NCI-H1048 (cell line): ENCODE measurements at regions not wholly inside any gene's neighbourhood (a gene's known extent, or its start where the extent isn't known, plus 50 kb on each side); places are given as distances from the start of the nearest gene placed in this dataset.
"Not testable (repeated sequence)": the region's sequence is repeated elsewhere in the genome, so short reads cannot be mapped to it uniquely, and the experiment has no call there.

Source experiments
- DNase-seq: peaks from one replicate; lab custom pipeline; 2025; lab: John Stamatoyannopoulos, UW

DNA sequence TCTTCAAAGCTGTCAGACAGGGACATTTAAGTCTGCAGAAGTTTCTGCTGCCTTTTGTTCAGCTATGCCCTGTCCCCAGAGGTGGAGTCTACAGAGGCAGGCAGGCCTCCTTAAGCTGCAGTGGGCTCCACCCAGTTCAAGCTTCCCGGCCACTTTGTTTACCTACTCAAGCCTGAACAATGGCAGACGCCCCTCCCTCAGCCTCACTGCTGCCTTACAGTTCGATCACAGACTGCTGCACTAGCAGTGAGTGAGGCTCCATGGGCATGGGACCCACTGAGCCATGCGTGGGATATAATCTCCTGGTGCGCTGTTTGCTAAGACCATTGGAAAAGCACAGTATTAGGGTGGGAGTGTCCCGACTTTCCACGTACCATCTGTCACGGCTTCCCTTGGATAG, 585.9 kb upstream of the HS3ST5 start:
- not testable (repeated sequence) for DNase-seq

DNA sequence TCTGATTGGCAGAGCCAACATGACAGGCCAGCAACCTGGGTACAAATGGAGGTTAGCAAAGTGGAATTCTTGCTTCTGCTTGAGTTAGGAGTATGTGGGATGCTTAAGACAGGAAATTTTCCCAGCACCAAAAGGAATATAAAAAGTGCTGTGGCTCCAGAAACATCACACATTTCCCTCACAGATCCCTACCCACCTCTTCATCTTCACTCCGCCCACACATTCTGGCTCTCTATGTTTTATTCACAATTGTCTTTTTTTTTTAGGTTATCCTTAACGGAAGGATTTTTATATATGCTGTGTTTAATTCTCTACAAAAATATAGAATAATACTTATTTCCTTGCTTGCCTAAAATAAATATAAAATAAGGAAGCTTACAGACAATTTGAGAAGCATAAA, 563.3 kb upstream of the HS3ST5 start:
- DNase-seq: no peak

DNA sequence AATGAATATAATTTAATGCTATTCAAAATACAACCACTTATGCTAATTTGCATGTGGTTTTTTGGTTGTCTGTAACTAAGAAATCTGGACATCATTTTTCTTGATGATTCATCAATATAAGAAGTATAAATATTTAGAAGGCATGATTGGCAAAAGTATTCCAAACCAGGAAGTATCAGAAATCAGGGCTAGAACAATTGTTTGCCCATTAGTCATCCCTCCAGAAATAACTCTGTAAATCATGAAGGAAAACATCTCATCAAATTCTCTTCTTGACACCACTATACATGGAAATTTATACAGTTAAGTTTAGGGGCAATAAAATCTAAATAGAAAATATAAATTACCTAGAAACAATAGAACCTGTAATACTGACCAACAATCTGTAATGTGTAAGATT, 554.7 kb upstream of the HS3ST5 start:
- DNase-seq: no peak

DNA sequence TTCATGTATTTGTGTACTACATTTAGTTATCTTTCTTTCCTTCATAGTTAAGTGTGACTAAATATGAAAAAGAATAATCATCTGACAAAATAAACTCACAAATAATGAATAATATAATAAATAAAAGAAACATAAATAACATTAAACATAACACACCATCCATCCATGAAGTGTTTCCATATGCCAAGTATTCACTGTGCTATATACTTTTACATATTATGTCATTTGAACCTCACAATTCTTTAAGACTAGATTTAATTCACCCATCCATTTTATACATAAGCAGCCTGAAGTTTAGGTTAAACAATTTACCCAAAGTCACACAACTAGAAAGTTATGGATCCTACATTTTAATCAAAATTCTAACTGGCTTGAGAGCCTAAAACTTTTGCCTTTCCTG, 549.4 kb upstream of the HS3ST5 start:
- DNase-seq: no peak

DNA sequence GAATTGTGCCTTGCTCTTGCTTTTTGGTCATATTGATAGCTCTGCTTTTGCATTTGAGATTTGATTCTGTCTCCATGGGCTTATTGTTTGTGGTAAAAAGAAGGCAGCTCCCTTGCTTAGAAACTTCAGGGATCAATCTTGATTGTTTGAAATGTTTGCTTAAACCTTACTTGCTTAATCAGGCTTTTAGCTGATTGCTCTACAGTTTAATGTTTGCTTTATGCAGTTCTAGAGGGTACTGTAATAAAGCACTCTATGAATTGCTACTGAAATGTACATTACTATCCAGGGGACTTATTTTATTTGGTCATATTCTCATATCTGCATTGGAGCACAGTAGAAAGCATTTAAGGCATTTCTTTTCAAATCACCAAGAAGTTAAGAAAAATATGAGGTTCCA, 545.4 kb upstream of the HS3ST5 start:
- DNase-seq: no peak

DNA sequence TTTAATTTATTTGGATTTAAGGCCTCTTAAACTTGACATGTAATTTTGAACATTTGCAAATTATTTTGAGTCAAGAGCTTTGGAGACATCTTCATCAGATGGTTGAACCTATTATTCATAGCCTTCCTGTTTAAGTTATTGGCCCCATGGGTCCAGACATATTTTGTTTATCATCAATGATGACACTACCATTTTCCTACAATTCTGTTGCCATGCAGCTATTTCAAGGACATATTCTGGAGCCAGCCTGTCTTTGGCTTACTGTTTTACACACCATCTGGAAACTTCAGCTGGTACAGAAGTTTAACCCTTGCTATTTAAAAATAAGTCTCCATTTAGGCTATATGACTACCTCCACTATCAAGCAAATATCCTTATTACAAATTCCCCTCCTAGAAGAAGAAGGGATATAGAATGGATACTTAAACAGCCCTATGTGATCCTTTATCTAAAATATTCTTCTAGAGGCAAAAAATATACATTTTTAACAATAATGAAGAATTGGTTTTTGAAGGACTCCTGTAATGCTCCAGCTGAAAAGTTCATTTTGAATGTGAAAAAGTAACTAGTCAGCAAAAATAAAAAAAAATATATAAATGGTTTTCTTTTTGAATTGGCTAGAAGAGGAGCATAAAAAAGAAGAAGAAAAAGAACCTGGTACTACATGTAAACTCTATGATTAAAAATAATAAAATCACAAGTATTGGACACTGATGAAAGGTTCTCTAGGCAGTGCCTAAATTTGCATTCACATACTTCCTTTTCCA, 544.0 kb upstream of the HS3ST5 start:
- no peak for DNase-seq

DNA sequence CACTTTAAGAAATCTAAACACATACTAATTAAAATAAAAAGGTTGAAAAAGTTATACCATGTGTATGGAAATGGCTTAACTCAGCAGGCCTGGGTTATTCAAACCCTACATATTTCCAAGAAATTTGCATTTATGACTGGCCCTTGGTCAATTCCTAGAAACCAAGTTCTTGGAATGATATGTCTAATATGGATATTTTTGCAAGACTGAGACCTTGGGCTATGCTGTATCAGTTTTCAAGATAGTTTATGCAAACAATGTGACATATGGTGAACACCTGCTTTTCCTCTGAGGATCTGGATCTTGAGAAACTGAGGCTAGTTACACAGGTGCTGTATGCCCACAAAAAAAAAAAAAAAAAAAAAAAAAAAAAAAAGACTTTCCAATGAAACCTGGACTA, 536.9 kb upstream of the HS3ST5 start:
- DNase-seq: no peak

DNA sequence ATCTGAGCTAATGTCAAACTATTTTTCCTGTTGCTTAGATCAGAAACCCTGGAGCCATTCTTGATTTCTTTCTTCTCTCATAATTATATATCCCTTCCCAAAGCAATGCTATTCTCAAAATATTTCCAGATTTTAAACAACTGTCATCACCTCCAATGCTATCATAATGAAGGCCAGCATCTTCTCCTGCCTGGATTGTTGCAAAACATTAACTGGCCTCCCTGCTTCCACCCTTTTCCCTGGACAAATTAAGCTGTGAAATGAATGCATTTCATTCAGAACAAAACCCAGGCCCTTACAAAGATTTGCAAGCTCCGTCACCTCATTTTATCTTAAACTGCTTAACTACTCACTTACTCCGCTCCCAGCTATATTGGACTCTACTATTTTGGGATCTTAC, 535.3 kb upstream of the HS3ST5 start:
- no peak for DNase-seq

DNA sequence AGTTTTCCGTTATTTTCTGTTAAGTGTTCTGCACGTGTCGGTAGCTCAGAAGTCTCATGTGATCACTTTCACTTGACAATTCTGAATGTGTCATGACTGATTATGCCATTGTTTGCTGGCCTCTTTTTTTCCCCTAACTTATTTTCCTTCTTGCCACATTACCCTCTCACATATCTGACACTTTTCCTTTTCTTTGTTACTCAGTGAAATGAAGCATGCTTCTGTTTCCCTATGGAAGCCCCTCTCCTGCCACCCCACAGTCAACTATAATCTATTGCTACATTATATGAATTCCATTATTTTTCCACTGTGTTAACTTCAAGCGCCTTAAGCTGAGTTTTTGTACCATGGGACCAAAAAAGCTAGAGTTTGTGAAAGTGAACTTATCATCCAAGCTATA, 531.6 kb upstream of the HS3ST5 start:
- DNase-seq: no peak

DNA sequence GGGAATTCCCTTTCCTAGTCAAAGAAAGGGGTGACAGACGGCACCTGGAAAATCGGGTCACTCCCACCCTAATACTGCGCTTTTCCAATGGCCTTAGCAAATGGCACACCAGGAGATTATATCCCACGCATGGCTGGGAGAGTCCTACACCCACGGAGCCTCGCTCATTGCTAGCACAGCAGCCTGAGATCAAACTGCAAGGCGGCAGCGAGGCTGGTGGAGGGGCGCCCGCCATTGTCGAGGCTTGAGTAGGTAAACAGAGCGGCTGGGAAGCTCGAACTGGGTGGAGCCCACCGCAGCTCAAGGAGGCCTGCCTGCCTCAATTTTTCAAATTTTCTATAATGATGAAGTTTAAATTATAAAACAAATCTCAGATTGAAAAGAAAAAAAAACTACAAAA, 522.7 kb upstream of the HS3ST5 start:
- DNase-seq: not testable (repeated sequence)

DNA sequence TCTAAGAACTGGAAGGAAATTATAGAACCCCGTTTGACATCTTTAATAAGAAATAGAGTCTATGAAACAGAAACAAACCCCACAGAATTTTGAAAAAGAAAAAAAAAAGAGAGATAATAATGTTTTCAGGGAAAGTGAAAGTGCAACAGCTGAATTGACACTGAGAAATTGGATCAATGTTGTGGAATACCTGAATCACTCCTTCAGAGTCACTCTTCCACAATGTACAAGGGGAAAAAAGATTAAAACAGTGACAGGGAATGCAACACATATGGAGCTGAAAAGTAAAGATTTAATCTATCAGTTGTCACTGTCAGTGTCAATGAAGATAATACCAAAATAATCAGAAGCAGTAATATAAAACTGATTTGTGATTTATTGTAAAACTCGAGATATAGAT, 520.8 kb upstream of the HS3ST5 start:
- no peak for DNase-seq

DNA sequence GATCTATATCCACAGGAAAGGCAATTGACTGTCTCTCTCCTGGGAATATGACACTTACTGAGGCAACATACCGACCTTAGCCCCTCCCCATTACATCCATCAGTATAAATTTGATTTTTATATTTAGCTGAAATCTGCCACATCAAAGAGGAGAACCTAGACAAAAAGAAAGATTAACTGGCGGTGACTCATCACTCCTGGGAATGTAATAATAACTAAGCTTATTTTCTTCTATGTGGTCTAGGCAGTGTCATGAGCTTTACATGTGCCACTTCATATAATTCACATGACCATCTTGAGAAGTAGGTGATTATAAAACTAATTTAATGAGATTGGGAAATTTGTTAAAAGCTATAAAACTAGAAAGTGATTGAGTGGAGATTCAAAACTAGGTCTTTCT, 520.0 kb upstream of the HS3ST5 start:
- no peak for DNase-seq

DNA sequence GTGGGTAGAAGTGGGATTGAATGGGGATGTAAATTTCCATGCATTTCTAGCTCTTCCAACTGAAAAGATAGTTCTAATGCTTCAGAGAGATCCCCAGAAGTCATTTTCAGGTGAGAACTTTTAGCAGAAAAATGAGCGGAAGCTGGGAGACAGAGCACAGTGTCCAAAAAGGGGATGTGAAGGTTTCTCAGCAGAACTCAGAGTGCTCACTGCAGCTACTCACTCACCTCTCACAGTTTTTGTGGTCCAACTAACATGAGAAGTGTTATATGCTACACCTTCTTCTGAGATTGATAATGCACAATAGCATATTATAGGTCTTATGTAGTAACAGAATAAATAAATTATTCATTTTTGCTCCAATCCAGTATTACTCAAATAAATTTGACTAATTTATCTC, 519.2 kb upstream of the HS3ST5 start:
- DNase-seq: no peak

DNA sequence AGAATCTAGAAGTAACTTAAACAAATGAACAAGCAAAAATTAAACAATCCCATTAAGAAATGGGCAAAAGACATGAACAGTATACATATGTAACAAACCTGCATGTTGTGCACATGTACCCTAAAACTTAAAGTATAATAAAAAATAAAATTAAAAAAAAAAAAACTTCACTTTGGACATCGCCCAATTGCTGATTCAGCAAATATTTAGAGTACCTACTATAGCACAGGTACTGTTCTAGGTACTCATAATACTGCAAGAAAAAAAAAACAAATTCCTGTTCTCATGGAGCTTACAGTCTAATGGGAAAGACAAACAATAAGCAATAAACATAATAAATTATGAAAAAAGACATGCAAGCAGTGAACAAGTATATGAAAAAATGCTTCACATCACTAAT, 501.5 kb upstream of the HS3ST5 start:
- no peak for DNase-seq

DNA sequence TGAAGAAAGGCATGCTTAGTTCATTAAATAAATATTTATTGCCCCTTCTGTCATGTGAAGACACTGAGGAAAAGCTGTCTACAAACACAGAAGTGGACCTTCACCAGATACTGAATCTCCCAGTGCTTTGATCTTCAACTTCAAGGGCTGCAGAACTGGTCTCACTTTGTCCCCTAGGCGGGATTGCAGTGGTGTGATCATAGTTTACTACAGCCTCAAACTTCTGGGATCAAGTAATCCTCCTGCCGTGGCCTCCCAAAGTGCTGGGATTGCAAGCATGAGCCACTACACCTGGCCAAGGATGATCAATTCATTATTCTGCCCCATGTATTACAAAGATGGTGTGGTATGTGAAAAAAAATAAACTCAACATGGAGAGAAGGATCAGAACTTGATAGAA, 496.2 kb upstream of the HS3ST5 start:
- no peak for DNase-seq

DNA sequence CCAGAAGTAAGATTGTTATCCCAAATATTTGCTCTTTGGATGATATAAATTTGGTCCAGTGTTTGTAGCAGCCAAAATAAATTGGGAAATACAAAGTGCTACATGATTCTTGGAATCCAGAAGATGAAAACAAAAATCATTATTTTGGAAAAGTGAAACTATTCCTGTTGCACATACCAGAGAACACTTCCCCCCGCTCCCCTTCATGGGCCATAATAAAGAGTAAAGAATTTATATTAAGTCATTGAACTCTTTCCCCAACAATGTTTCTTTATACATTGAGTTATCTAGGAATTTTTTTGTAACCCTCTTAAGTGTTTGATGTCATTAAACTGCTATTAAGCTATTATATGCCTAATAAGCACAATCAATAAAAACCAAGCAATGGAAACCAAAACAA, 490.4 kb upstream of the HS3ST5 start:
- no peak for DNase-seq

DNA sequence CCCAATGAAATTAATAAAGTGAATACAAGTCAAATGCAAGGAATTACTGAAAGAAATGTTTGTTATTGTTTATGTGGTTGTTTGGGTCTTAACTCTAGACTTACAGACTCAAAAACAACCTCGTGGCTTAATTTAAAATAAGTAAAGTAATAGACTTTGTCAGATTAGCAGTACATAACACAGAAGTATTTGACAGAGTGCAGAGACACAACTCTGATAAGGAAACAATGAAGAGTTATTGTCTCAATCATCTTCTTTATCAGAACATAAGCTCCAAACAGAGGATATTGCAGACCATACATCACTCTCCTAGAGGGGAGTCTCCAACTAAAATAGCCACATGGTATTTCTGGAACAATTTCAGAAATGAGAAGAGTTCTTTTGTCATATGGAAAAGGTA, 487.7 kb upstream of the HS3ST5 start:
- DNase-seq: no peak

DNA sequence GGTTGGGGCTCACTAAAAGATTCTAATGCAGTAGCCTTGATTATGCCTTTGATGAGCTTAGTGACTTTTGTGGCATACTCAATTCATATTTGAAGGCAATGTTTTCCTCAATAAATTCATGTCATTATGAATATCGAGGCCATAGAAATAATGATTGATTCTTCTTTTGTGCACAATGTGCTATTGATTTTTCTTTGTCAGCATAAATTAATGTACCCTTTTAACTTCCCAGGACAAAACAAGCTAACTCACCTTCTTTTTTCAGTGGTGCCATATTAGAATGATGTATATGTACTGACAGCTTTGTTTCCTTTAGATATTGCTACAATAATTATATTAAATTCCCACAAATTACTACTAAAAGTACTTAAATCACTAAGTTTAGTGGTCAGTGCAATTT, 484.3 kb upstream of the HS3ST5 start:
- no peak for DNase-seq

DNA sequence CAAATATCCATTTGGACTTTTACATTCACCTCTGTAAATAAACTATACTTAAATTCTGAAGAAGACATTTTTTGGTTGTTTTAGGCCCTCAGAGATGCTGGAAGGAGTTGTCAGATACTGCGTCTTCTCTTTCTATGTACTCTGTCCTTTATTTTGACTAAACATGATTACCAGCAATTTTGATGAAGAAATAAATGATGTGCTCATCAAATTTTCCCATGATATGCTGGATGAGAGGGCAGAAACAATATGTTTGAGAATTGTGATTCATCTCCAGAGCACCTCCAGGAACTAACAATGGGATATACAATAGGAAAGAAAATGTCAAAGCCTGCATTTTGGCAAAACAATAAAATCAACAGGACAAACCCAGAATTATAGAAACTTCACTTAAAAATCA, 481.6 kb upstream of the HS3ST5 start:
- no peak for DNase-seq

DNA sequence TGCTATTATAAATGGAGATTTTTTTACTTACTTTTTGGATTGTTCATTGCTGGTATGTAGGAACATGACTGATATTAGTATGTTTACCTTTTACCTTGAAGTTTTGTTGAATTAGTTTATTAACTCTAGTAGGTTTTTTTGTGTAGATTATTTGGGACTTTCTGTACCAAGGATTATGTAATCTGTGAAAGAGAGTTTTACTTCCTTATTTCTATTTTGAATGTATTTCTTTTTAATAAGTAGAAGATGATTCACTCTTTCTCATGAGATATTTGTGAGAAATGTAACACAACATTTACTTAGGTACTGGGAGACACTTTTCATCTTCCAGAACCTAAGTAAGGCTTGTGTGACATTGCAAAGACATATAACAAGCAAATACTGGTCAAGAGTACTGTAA, 473.9 kb upstream of the HS3ST5 start:
- DNase-seq: no peak

DNA sequence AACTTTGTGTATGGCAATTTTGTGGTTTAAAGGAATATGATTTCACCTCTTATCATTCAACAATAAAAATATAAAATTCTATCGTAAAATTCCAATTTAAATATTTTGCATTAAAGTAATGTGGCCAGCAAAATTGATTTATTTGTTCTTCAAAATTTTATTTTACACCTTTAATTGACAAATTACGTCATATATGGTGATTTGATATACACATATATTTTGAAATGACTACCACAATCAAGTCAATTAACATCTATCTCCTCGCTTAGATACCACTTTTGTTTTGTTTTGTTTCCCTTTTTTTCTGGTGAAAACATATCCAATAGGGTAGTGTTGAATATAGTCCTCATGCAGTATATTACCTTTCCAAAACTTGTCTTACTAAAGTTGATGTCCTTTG, 467.6 kb upstream of the HS3ST5 start:
- no peak for DNase-seq

DNA sequence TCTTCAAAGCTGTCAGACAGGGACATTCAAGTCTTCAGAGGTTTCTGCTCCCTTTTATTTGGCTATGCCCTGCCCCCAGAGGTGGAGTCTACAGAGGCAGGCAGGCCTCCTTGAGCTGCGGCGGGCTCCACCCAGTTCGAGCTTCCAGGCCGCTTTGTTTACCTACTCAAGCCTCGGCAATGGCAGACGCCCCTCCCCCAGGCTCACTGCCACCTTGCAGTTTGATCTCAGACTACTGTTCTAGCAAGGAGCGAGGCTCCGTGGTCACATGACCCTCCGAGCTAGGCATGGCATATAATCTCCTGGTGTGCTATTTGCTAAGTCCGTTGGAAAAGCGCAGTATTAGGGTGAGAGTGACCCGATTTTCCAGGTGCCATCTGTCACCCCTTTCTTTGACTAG, 462.6 kb upstream of the HS3ST5 start:
- not testable (repeated sequence) for DNase-seq

DNA sequence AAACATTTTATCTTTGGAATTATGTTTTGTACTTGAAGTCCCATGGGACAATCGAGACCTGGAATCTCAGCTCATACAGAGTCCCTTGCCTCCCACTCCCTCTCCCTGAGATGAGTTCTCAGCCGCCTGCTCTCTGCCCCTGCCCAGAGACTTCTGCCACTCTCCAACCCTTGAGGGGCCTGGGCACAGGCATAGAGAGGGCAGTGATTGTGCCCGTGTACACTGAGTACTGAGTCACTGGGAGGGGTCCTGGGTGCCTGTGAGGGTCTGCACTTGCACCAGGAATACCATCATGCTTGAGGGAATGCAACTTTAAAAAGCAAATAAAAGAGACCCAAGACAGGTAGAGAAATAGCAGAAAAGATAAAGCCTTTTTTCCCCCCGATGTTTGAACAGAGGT, 453.8 kb upstream of the HS3ST5 start:
- no peak for DNase-seq

DNA sequence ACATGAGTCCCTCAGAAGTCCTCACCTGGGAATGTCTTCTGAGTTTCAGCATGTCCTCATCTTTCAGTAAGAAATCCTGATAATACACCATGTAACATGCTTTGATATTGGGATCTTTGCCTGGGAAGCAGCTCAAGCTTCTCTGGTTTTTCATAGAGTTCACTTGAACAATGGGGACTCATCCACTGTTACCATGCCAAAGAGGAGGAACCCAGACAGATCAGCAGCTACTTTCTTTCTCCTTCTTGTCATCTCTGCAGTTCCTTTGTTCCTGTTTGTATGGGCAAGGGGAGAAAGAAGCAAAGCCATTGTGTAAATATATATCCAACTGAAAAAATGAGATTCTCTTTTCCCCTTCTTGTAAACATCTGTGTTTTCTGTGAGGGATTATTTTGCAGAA, 450.6 kb upstream of the HS3ST5 start:
- no peak for DNase-seq
